ENCODE measurements at regions not wholly inside any gene's neighbourhood (a gene's known extent, or its start where the extent isn't known, plus 50 kb on each side); places are given as distances from the start of the nearest gene placed in this dataset.

- intact Hi-C loops (cut with DNase I): no loop called here
- no peak for DNase-seq (ENCODE audit: low spot score)
Measured at GRCh38 chrX:145623453-145623852, 194.2 kb upstream of the SLITRK2 start.

DNA sequence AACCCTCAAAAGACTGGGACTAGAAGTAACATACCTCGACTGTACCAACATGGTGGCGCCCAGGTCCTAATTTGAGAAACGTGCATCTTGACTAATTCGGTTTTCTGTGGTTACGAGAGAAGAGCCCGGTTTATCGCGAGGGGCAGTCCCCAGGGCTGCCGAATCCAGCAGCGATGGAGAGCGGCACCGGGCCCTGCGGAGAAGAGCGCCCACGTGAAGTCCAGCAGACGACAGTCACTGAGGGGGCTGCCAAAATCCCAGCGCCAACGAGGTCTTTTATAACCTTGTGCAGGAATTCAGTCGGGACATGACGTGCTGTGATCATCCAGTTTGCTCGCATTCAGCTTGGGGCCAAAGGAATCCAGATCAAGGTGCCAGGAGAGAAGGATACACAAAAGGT, 187.5 kb upstream of the SLITRK2 start:
- DNase-seq (ENCODE audit: low spot score): no peak
- intact Hi-C loops (cut with DNase I): no loop called here

GRCh38 chrX:145630806-145631435, 186.7 kb upstream of the SLITRK2 start:
- no peak for DNase-seq (ENCODE audit: low spot score)
- intact Hi-C loops (cut with DNase I): no loop called here

- intact Hi-C loops (cut with DNase I): no loop called here
- no peak for DNase-seq (ENCODE audit: low spot score)
Measured at GRCh38 chrX:145631461-145631951, 186.1 kb upstream of the SLITRK2 start.

DNA sequence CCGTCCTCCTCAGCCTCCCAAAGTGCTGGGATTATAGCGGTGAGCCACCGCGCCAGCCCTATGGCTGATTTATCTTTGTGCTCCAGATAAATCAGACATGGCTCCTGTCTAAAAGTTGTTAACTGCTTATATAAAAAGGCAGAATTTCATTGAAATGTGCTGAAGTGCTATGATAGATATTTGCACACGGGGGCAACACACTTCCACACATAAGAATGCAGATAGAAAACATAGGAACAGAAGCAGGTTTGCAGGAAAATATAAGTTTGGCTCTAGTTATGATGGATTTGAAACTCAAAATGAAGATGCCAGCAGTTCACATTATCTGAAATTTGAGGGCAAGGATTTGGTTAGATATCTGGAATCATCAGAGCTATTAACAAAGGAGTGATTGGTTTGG, 163.1 kb upstream of the SLITRK2 start:
- intact Hi-C loops (cut with DNase I): loop anchor here in 1 of 2 donors (1.0 kb wide), 1 partner anchor 22 kb away; no protein-coding TSS in a partner anchor
- no peak for DNase-seq (ENCODE audit: low spot score)

DNA sequence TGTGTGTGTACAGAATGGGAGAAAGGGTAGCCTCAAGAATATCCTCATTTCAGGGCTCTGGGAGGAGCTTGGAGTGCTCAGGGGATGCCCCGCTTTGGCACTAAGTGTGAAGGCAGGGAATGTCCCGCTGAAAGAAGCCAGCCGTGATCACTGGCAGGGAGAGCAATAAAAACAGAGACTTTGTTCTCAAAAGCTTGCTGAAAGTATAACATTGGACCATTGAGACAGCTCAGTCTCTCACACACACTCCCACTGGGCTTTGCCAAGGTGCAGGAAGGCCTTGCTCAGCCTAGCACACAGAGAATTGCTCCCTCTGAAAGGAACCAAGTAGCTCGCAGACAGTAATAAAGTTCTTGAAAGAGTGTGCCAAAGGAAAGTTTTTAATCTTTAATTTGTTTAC, 143.8 kb upstream of the SLITRK2 start:
- intact Hi-C loops (cut with DNase I): no loop called here
- no peak for DNase-seq (ENCODE audit: low spot score)

DNA sequence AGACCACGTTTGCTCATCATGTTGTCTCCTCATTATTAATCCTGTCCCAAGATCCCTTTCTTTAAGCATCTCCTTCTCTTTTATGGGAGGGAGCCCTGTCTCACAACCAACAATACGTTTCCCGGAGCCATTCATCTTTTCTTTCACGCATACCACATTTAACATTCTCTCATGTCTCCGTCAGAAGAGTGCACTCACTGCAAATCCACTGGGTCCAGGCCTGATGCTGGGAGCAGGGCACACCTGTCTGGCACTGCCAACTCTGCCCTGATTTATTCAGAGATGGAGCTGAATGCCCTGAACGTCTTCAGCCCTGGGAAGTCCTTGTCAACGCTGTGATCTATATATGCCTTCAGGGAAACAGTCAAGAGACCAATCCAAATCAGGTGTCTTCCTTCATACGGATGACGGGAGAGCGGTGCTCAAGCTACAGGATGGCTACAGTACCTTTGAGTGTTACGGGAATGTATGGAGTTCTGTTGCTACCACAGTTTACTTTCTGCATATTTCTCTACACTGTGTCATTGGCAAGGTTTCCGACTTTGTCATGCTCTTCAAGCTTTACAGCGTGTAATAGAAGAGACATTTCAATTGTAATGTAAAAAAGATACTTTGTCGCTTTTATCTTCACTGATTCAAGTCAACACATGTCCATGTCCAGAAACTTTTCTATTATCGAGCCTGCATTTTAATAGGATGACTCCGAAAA, 140.4 kb upstream of the SLITRK2 start:
- intact Hi-C loops (cut with DNase I): no loop called here
- DNase-seq (ENCODE audit: low spot score): no peak

DNA sequence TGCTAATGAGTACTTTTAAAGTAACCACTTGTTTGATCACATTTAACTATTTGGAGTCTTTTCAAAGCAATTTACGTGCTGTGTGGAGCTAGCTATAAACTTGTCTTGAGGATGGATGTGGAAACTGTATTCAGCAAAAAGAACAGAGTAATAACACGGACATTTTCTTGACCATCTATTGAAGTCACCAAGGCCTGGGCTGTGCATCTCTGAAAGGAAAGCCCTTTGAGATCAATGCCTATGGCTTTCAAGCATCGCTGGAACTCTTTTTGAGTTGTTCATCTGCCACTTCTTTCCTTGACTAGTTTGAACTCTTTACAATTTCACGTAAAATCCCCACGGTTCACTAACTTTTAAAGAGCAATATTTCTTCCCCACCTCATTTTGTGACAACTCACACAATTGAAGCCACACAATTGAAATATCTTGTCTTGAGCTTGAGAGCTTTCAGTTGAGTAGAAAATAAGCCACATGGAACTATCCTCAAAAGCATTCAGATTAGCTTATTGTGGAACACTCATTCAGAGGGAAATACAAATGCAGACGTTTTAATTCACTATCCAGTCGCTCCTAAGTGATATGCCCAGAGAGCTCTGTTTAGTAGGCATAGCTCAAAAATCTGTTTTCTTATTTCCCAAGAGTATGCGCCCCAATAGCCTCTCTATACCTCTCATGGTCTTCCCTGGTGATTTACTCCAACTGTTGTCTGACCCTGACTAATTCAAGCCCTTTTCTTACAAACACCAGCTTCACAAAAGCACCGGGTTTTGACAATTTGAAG, 134.9 kb upstream of the SLITRK2 start:
- intact Hi-C loops (cut with DNase I): no loop called here

DNA sequence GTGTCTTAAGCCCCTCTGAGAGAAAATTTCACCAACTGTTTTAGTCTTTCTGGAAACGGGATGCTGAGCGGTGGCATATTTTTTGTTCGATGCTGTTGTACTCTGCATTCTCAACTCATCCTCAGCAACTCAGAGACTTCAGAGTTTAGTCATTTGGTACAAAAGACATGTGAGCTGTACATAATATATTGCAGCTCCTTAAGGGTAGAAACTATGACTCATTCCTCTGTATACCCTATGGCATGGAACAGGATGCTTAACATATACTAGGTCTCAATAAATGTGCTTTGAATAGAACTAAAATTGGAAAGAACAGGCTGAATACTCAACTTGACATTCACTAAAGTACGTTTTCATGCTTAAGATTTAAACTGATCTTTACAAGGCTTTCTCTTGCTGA, 130.5 kb upstream of the SLITRK2 start:
- intact Hi-C loops (cut with DNase I): no loop called here
- no peak for DNase-seq (ENCODE audit: low spot score)

More for the DNA sequence above, 134.9 kb upstream of the SLITRK2 start:
- DNase-seq (ENCODE audit: low spot score): no peak

- DNase-seq (ENCODE audit: low spot score): no peak
- intact Hi-C loops (cut with DNase I): no loop called here
Measured at GRCh38 chrX:145687707-145688106, 129.9 kb upstream of the SLITRK2 start.

DNA sequence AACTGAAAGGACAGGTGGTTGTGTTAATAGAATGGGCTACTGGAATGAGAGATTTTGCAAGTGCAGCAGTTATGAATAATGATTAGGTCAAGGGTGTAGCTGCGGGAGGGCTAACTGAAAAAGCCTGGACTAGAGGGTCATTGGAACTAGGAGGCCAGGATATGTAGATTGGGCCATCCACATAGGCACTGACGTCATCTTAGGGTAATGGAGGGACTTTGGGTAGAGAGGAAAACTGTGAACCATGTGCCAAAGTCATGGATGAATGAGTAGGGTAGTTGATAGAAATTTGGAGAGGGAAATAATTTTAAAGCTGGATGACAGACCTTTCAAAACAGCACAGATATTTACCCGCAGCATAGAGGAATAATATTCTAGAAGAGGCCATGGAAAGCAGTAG, 123.6 kb upstream of the SLITRK2 start:
- no peak for DNase-seq (ENCODE audit: low spot score)
- intact Hi-C loops (cut with DNase I): no loop called here

GRCh38 chrX:145715641-145716138, 101.9 kb upstream of the SLITRK2 start:
- intact Hi-C loops (cut with DNase I): no loop called here
- no peak for DNase-seq (ENCODE audit: low spot score)

GRCh38 chrX:145716226-145716625, 101.4 kb upstream of the SLITRK2 start:
- DNase-seq (ENCODE audit: low spot score): no peak
- intact Hi-C loops (cut with DNase I): no loop called here

- intact Hi-C loops (cut with DNase I): no loop called here
Measured at GRCh38 chrX:145727476-145727875, 90.2 kb upstream of the SLITRK2 start.

GRCh38 chrX:145729635-145730034, 88.0 kb upstream of the SLITRK2 start:
- intact Hi-C loops (cut with DNase I): no loop called here
- DNase-seq (ENCODE audit: low spot score): no peak

More at GRCh38 chrX:145727476-145727875, 90.2 kb upstream of the SLITRK2 start:
- no peak for DNase-seq (ENCODE audit: low spot score)

DNA sequence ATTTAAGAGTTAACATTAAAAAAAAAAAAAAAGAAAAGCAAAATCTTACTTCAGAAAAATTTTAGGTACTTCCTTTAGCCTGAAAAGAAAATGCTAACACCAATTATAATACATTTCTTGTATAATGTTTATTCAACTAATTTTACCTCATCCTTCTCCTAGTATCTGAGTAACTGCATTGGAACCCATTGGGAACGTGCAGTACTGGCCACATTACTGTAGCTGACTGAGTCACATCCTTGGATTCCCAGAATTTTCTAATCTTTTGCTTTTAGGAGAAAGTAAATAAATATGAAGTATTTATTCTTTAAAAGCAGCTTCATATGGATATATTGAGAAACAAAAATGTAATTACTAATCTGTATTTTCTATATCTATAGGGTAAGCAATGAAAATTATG, 82.6 kb upstream of the SLITRK2 start:
- intact Hi-C loops (cut with DNase I): no loop called here
- no peak for DNase-seq (ENCODE audit: low spot score)

- intact Hi-C loops (cut with DNase I): no loop called here
- DNase-seq (ENCODE audit: low spot score): no peak
Measured at GRCh38 chrX:145751943-145752342, 65.7 kb upstream of the SLITRK2 start.

Measured in posterior vena cava (tissue), 2 donors.